Activated naive CD4-positive, alpha-beta T cell treated with anti-CD3 and anti-CD28 coated beads for 36 hours (primary cell): ENCODE measurements at regions not wholly inside any gene's neighbourhood (a gene's known extent, or its start where the extent isn't known, plus 50 kb on each side); places are given as distances from the start of the nearest gene placed in this dataset.
"Not testable (repeated sequence)": the region's sequence is repeated elsewhere in the genome, so short reads cannot be mapped to it uniquely, and the experiment has no call there.

Experiments
- CTCF ChIA-PET: fragments of 350-600 bp; sonication (Branson Sonifier 250); formaldehyde crosslinking; loops from one replicate; lab custom pipeline; 2021; ENCODE audit warnings: antibody characterized with exemption; lab: Charles Lee
- DNase-seq: peaks from one replicate; pipeline ENCODE4 v3.0.0-alpha.2; 2020
- H3K27ac Mint-ChIP-seq: one replicate; pipeline ENCODE4 v1.8.0; 2021; ENCODE audit warnings: mild to moderate bottlenecking, mixed read lengths
- H3K27me3 Mint-ChIP-seq: one replicate; pipeline ENCODE4 v1.8.0; 2021; ENCODE audit warnings: low read depth, mixed read lengths
- H3K36me3 Mint-ChIP-seq: one replicate; pipeline ENCODE4 v1.8.0; 2021; ENCODE audit warnings: low read depth, mixed read lengths
- H3K4me1 Mint-ChIP-seq: one replicate; pipeline ENCODE4 v1.8.0; 2021; ENCODE audit warnings: low read depth, mixed read lengths
- H3K4me3 Mint-ChIP-seq: one replicate; pipeline ENCODE4 v1.8.0; 2021; ENCODE audit warnings: mild to moderate bottlenecking, moderate library complexity, mixed read lengths
- H3K9me3 Mint-ChIP-seq: one replicate; pipeline ENCODE4 v1.8.0; 2021; ENCODE audit warnings: mixed read lengths
- intact Hi-C: fragments of 100-400 bp; cut with micrococcal nuclease; formaldehyde crosslinking; loops from one replicate; pipeline ENCODE4 v1.15.1; 2023

DNA sequence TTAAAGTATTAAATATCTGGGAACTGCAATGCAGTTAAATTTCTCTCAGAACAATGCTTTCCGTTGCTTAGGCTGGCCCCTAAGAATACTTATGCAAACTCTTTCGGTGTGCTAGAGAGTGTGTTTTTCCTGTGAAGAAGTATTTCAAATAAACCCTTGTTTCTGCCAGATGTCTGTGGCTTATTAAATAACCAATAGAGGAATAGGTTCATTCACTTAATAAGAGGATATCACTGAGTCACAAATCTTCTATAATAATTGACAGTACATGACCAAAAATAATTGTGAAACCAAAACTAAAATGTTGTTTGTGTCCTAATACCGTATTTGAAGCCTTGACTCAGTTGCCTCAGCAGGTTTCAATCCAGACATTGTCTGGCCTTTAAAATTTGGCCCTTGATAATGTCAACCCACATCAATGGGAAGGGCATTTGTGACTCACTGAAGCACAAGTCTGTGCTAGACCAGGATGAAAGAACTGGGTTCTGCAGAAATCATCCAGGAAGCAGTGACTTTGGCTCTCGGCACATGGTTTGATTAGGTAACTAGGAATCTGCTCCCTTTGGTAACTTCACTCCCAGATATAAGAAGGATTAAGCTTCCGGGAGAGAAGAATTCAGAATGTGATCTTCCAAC lies 104.2 kb upstream of the BARHL2 start:
- no peaks in the 10 kb centered on the region for H3K4me1 Mint-ChIP-seq
- peaks cover 21% of the 10 kb centered on the region for H3K27me3 Mint-ChIP-seq
- no peak overlapping the region for H3K4me3 Mint-ChIP-seq
- no peaks in the 10 kb centered on the region for H3K36me3 Mint-ChIP-seq
- CTCF ChIA-PET, result no interaction called here
- H3K27ac Mint-ChIP-seq, result no peak overlapping the region
- intact Hi-C loops, result no loop called here
- H3K9me3 Mint-ChIP-seq, result no peaks in the 10 kb centered on the region
- no peak for DNase-seq

DNA sequence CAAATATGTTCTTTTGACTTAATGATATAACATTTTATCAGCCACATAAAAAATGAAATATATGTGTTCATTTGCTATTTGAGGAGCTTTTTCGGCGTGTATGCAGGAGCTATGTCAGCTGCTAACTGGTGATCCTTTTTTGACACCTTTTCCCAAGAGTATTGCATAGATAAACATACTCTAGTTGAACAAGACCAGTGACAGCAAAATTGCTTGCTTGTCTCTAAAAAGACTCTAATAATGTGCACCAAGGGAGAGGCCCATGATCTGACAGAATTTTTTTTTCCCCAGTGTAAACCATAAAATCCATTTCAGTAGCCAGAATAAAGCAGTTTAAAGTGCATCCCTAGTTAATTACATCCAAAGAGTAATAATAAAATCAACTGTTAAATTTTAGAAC lies 103.6 kb upstream of the BARHL2 start:
- H3K27ac Mint-ChIP-seq, result no peak overlapping the region
- CTCF ChIA-PET, result no interaction called here
- peaks cover 25% of the 10 kb centered on the region for H3K27me3 Mint-ChIP-seq
- no peaks in the 10 kb centered on the region for H3K36me3 Mint-ChIP-seq
- intact Hi-C loops, result no loop called here
- H3K4me1 Mint-ChIP-seq, result no peaks in the 10 kb centered on the region
- no peak for DNase-seq
- no peaks in the 10 kb centered on the region for H3K9me3 Mint-ChIP-seq
- no peak overlapping the region for H3K4me3 Mint-ChIP-seq

DNA sequence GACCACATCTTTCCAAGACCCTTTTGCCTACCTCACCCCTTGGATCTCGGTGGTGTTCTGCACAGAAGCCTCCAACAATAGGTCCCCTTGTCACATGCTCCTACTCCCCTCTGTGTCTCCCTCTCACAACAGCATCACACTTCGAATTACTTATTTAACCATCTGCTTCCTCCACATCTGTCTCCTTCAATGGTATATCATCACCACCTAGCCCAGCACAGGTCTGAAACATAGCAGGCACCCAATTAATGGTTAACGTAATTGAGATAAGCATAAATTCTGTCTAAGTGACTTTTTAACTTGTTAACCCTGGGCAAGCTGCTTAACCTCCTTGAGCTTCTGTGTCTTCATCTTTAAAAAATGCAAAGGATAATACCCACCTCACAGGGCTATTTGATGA lies 100.3 kb upstream of the BARHL2 start:
- Mint-ChIP-seq H3K27ac (no peak overlapping the region), H3K4me3 (no peak overlapping the region), H3K4me1 (no peaks in the 10 kb centered on the region), H3K36me3 (no peaks in the 10 kb centered on the region), H3K27me3 (peaks cover 20% of the 10 kb centered on the region), H3K9me3 (no peaks in the 10 kb centered on the region)
- CTCF ChIA-PET, result interaction anchor here (0.7 kb wide), 1 partner anchor 164 kb away, joined by 3 read pairs; no protein-coding TSS in a partner anchor
- intact Hi-C loops, result no loop called here
- no peak for DNase-seq

DNA sequence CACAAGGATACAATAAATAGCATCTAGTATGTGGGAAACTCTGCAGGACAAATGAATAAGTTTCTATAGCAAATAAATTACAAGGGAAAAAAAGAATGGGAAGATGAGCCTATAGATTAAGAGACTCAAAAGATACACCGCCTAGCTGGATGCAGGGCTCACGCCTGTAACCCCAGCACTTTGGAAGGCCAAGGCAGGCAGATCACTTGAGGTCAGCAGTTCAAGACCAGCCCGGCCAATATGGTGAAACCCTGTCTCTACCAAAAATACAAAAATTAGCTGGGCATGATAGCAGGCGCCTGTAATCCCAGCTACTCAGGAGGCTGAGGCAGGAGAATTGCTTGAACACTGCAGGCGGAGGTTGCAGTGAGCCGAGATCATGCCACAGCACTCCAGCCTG lies 95.1 kb upstream of the BARHL2 start:
- H3K9me3 Mint-ChIP-seq, H3K27ac Mint-ChIP-seq, DNase-seq, H3K36me3 Mint-ChIP-seq, CTCF ChIA-PET, H3K4me3 Mint-ChIP-seq, H3K4me1 Mint-ChIP-seq, intact Hi-C loops: not testable (repeated sequence)
- H3K27me3 Mint-ChIP-seq, result peaks cover 22% of the 10 kb centered on the region

DNA sequence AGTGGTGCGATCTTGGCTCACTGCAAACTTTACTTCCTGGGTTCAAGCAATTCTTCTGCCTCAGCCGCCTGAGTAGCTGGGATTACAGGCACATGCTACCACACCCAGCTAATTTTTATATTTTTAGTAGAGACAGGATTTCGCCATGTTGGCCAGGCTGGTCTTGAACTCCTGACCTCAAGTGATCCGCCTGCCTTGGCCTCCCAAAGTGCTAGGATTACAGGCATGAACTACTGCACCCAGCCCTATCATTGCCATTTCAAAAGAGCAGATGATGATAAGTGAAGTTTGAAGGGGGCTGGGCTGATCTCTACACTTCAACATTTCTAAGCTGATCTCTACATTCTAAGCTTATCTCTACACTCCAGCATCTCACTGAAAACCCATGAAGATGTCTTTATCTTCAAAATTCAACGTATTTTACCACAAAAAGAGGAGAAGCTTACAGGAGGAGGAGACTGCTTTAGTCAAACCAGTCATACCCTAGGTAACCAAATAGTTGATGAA lies 94.4 kb upstream of the BARHL2 start:
- H3K4me3 Mint-ChIP-seq, H3K36me3 Mint-ChIP-seq, DNase-seq, H3K9me3 Mint-ChIP-seq, CTCF ChIA-PET, H3K27ac Mint-ChIP-seq, H3K4me1 Mint-ChIP-seq, intact Hi-C loops: not testable (repeated sequence)
- H3K27me3 Mint-ChIP-seq, result peaks cover 23% of the 10 kb centered on the region

DNA sequence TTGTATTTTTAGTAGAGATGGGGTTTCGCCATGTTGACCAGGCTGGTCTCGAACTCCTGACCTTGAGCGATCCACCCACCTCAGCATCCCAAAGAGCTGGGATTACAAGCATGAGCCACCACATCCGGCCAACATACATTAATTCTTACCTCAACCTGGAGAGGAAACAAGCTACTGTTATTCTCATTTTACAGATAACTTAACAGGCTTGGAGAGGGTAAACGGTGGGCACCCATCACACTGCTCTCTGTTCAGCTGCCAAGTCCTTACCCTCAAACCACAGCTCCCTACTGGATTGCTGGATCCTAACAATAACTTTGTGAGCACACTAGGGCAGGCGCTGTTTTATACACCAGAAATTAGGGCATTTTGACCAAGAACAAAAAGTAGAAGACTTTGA lies 93.6 kb upstream of the BARHL2 start:
- H3K27ac Mint-ChIP-seq, result no peak overlapping the region
- no peaks in the 10 kb centered on the region for H3K36me3 Mint-ChIP-seq
- no peak overlapping the region for H3K4me3 Mint-ChIP-seq
- DNase-seq, result no peak
- intact Hi-C loops, result no loop called here
- H3K9me3 Mint-ChIP-seq, result no peaks in the 10 kb centered on the region
- no peaks in the 10 kb centered on the region for H3K4me1 Mint-ChIP-seq
- CTCF ChIA-PET, result interaction anchor here (0.6 kb wide), 1 partner anchor 114 kb away, joined by 3 read pairs; no protein-coding TSS in a partner anchor
- peaks cover 18% of the 10 kb centered on the region for H3K27me3 Mint-ChIP-seq

DNA sequence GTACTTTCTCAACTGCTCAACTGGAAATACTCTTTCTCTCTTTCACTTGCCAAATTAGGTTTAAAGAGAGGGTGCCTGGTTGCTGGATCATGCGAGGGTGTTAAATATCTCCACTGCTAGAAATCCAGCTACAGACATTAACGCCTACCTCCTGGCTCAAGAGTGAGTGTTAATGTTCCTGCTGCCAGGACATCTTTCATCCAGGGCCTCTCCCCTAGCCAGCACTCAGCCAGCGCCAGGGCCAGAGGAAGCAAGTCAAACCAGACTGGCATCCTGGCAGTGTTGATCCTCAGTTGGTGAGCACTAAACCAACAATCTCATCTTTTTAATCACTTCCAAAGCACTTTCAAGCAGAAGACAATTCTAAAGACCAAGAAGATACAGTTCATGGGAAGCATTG lies 92.9 kb upstream of the BARHL2 start:
- no peak overlapping the region for H3K27ac Mint-ChIP-seq
- H3K9me3 Mint-ChIP-seq, result no peaks in the 10 kb centered on the region
- H3K36me3 Mint-ChIP-seq, result no peaks in the 10 kb centered on the region
- no peaks in the 10 kb centered on the region for H3K4me1 Mint-ChIP-seq
- CTCF ChIA-PET, result interaction anchor here (0.6 to 0.7 kb wide), 2 partner anchors 26 to 113 kb away, joined by 3 read pairs; no protein-coding TSS in a partner anchor
- H3K27me3 Mint-ChIP-seq, result peaks cover 19% of the 10 kb centered on the region
- intact Hi-C loops, result no loop called here
- no peak for DNase-seq
- H3K4me3 Mint-ChIP-seq, result no peak overlapping the region

DNA sequence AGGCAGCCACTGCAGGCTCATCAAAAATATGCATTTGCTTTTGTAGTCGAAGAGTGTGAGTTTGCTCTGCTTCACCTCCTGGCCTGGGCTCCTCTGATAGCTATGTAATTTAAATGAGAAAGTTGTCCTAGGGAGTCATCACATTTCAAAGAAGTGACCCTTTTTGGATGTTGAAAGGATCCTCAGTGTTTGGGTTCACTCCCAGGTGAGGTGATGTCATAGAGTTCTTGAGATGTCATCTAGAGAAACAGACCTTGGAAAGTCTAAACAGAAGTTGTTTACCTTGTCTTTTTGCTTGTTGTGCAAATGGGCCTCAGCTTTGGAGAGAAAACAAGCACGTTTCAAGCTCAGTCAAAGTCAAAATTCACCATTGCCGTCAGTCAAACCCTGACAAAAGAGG lies 92.0 kb upstream of the BARHL2 start:
- Mint-ChIP-seq H3K27me3 (peaks cover 20% of the 10 kb centered on the region), H3K27ac (no peak overlapping the region), H3K9me3 (no peaks in the 10 kb centered on the region), H3K36me3 (no peaks in the 10 kb centered on the region), H3K4me3 (no peak overlapping the region), H3K4me1 (no peaks in the 10 kb centered on the region)
- no peak for DNase-seq
- intact Hi-C loops, result no loop called here
- CTCF ChIA-PET, result interaction anchor here (0.6 kb wide), 1 partner anchor 102 kb away, joined by 3 read pairs; no protein-coding TSS in a partner anchor

DNA sequence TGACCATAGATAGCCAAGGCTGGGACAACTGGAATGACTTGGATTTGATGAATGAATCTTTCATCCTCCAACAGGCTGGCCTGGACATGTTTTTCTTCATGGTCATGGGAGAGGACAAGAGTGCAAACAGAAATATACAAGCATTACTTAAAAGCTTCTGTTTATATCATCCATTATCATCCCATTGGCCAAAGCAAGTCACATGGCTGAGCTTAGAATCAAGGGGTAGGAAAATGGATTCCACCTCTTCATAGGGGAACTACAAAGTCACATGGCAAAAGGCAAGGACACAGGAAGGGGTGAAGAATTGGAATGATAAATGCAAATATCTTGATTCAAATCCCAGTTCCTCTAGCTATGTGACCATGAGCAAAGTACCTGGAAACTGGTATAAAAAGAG lies 90.2 kb upstream of the BARHL2 start:
- no peak for DNase-seq
- no peak overlapping the region for H3K4me3 Mint-ChIP-seq
- H3K9me3 Mint-ChIP-seq, result no peaks in the 10 kb centered on the region
- CTCF ChIA-PET, result no interaction called here
- intact Hi-C loops, result no loop called here
- no peaks in the 10 kb centered on the region for H3K4me1 Mint-ChIP-seq
- peaks cover 27% of the 10 kb centered on the region for H3K27me3 Mint-ChIP-seq
- no peak overlapping the region for H3K27ac Mint-ChIP-seq
- H3K36me3 Mint-ChIP-seq, result no peaks in the 10 kb centered on the region

DNA sequence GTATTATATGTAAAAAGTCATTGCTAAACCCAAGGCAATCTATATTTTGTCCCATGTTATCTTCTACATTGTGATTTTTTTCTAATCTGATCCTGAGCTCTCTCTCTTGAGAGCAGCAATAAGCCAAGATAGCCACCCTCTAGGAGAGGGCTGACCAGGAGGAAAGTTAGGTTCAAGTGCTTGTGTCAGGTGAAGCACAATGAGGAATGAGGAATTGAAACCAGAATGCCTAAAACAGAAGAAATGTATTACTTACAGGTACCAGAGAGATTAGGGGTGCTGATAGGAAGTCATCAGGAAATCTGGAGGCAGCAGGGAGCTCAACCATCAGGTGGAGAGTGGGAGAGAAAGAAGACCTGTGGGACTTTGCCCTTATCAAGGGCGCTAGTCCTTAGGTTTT lies 85.5 kb upstream of the BARHL2 start:
- Mint-ChIP-seq H3K36me3 (no peaks in the 10 kb centered on the region), H3K27ac (no peak overlapping the region), H3K9me3 (no peaks in the 10 kb centered on the region), H3K27me3 (peaks cover 23% of the 10 kb centered on the region), H3K4me1 (no peaks in the 10 kb centered on the region), H3K4me3 (no peak overlapping the region)
- intact Hi-C loops, result no loop called here
- DNase-seq, result no peak
- CTCF ChIA-PET, result no interaction called here

DNA sequence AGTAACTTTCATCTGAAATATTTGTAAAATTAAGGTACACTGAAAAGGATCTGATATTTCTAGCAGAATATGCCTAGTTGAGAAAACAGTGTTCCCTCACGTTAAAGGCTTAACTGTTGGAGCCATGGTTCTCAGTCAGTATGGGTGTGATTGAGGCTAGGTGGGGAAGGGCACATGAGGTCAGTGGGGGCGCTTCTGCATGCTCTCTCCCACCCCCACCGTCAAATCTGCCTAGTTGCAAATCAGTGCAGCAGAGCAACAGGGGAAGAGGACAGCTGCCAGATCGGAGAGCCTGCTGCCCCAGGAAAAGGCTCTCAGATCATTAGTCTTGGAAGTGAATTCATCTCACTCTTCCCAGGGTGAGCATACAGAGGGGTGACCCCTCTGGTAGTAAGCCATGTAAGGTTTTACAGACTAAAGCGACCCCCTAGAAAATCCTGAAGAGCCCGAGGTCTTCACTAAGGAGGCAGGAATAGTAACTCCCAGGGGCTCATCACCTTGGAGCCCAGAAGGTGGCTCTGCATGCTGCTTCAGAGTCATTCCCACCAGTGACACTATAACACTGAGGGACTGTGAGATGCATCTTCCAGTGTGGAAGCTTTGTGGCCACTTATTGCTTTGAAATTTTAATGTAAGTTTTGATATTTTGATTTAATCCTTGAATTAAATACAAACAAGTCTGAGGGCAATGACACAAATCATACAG lies 83.1 kb upstream of the BARHL2 start:
- CTCF ChIA-PET, result no interaction called here
- no peak for DNase-seq
- Mint-ChIP-seq H3K27me3 (peaks cover 25% of the 10 kb centered on the region), H3K36me3 (no peaks in the 10 kb centered on the region), H3K4me1 (no peaks in the 10 kb centered on the region), H3K9me3 (no peaks in the 10 kb centered on the region), H3K27ac (no peak overlapping the region), H3K4me3 (no peak overlapping the region)
- intact Hi-C loops, result no loop called here

DNA sequence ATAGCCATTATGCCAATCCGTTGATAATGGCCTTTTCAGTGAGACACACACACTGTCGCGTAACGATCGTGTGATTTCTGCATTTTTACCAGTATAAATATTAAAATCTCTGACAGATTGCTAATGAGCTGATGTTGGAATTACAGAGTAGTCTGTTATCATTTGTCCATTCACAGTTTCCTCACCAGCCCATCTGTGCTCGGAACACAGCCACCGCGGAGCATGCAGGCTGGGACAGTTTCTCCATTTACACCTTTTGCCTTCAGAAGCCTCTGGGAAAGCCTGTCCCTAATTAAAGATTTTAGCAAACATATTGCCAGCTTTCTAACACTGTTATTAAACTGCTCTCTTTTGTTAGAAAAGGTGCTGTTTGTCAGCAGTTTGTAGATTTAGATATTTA lies 82.2 kb upstream of the BARHL2 start:
- H3K4me1 Mint-ChIP-seq, result no peaks in the 10 kb centered on the region
- CTCF ChIA-PET, result interaction anchor here (0.9 kb wide), 1 partner anchor 33 kb away, joined by 3 read pairs; no protein-coding TSS in a partner anchor

DNA sequence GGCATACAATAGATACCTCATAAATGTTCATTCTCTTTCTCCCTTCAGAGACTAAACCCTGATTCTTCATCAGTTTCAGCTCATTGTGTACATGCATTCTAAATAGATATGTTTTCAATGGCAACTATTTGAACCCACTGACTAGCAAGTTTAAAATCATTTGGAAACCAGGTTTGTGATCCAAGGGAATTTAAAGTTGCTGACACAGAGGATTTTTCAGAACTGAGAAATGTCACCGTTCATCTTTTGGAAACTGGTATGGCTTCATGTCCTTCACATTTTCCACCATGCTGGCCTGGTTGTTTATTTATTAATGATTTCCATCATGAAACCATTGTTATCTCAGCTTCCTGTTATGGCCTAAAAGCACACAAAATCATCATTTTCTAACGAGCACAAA lies 81.8 kb upstream of the BARHL2 start:
- no peaks in the 10 kb centered on the region for H3K36me3 Mint-ChIP-seq
- DNase-seq, result no peak
- H3K27ac Mint-ChIP-seq, result no peak overlapping the region
- CTCF ChIA-PET, result interaction anchor here (0.9 kb wide), 1 partner anchor 34 kb away, joined by 3 read pairs; no protein-coding TSS in a partner anchor
- H3K4me3 Mint-ChIP-seq, result no peak overlapping the region
- intact Hi-C loops, result no loop called here
- H3K27me3 Mint-ChIP-seq, result peaks cover 23% of the 10 kb centered on the region
- H3K4me1 Mint-ChIP-seq, result no peaks in the 10 kb centered on the region
- no peaks in the 10 kb centered on the region for H3K9me3 Mint-ChIP-seq

More for the DNA sequence above, 82.2 kb upstream of the BARHL2 start:
- Mint-ChIP-seq H3K27ac (no peak overlapping the region), H3K9me3 (no peaks in the 10 kb centered on the region), H3K4me3 (no peak overlapping the region), H3K27me3 (peaks cover 22% of the 10 kb centered on the region), H3K36me3 (no peaks in the 10 kb centered on the region)
- no peak for DNase-seq
- intact Hi-C loops, result no loop called here
